Stimulated activated CD4-positive, alpha-beta T cell treated with anti-CD3 and anti-CD28 coated beads, Interleukin-2, amount 100 ng/mL, for 4 hours (primary cell): ENCODE measurements at regions not wholly inside any gene's neighbourhood (a gene's known extent, or its start where the extent isn't known, plus 50 kb on each side); places are given as distances from the start of the nearest gene placed in this dataset.
"Not testable (repeated sequence)": the region's sequence is repeated elsewhere in the genome, so short reads cannot be mapped to it uniquely, and the experiment has no call there.

Source experiments
- DNase-seq: peaks from one replicate; pipeline ENCODE4 v3.0.0-alpha.2; 2020; ENCODE audit warnings: low read depth

DNA sequence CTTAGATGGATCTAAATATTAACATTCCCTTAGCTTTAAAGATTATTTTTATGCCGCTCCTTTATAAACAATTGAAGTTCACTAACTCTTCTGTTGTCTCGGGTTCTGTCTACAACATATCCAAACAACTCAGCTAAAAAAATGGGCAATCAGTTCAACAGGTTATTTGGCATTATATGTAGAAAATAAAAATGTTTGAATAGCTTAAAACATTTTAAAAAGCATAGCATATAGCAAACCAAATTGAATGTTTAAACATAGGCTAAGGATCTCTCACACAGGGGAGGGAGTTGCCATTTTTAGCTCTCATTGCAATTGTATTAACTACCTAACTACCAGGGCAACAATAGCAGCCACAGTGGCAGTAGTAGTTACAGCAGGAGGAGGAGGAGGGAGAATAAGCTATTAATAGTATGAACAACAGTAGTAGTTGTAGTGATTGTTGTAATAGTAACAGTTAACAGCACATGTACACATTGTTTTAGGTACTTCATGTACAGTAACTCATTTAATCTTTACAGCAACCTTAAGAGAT, 404.2 kb downstream of the KCNRG start:
- DNase-seq: no peak

- no peak for DNase-seq
Observed at GRCh38 chr13:50419896-50420295, 404.7 kb downstream of the KCNRG start.

GRCh38 chr13:50420718-50421472, 405.7 kb downstream of the KCNRG start:
- DNase-seq: no peak

DNA sequence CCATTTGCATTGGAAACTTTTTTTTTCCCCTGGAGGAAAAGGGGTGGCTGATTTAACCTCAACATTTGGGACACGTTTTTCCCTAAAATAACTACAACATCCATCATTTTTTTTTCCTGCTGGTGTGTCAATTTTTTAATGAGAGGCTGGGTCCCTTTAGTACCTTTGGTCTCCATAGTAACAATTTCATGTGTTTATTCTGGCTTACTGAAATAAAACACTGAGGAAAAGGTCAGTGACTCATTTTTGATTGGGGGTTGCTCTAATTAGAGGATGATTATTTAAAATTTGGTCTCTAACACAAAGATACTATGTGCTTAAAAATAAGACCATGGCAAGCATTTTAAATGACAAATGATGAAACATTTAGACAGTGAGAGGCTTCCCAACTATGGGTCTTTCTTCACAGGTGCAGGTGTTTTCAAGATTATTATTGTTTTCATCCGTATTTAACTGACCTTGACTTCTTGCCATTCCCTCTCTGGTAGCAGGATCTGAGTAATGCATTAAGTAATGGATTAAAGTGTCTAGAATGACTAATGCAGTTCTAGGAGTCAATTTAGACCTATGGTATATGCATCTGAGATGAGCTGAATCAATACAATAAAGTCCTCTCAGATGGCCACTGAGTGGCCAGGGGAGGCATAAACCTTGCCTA, 406.4 kb downstream of the KCNRG start:
- DNase-seq: no peak

DNA sequence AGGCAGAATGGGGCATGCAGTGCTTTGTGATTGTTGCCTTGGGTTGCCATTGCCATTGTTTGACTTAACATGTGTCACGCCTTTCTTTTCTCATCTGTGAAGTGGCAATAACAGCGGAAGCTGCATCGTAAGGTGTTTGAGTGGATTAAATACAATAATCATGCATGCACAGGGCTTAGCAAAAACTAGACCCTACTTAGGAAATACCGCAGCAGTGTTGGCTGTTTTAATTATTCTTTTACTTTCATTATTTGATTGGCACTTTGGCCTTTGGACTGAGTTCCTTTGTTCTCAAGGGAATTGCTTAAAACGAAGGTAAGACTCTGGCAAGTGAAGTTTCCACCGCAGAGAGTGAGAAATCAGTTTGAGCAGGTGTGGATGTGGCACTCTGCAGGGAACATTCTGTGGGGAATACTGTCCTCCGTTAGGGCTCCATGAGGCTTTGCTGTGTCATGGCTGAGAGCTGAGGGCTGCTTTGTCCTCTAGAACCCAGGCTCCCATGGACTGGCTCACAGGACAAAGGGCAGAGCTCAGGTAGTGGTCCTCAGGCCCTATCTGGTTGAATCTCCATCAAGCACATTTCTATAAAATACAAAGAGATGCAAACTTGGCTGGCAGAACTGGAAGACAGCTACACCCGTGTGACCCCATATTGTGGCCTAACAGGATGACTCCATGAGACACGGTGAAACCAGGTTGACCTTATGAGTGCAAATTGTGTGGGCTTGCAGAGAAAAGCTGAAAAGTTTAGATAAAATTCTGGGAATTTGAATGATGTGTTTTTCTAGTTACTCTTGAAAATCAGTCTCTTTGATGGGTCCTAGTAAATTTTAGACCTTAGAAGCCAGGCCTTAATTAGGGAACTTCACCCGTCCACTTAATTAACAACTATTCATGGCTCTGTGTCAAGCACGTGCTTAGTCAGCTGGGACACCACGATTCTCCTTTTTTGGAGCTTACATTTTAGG, 407.2 kb downstream of the KCNRG start:
- no peak for DNase-seq

DNA sequence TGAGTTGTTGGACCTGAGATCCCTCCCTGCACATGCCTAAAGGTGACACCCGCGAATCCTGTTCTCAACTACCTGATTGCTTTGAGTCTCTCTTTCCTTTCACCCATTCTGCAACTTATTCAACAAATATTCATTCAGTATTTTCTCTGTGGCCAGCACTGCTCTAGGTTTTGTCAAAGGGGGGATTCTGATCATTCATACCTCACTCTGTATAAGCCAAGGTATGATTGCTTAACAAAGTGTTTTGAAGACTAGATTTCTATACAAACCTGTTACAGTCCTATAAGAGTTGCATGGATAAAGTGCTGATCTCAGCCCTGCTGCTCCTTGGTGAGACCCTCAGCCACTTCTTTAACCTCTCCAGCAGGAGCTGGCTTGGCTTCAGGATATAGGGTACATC, 409.7 kb downstream of the KCNRG start:
- DNase-seq: no peak

DNA sequence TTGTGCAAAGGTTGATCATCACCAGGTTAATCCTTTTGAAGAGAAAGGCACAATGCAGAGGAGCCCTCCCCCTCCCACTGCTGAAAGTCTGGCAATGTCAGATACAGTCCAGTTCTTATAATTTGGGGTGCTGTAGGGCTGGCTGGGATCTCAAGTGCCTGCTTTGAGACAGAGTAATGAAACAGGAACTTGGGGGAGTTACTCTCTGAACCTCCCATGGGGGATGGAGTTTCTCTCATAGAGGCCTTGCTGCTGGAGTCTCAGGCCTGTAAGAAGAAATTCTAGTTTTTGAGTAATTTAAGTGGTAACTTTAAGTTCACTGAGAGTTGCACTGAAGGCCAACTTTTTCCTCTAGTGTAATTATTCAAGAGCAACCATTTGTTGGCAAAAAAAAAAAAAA, 410.5 kb downstream of the KCNRG start:
- no peak for DNase-seq

GRCh38 chr13:50426927-50427326, 411.7 kb downstream of the KCNRG start:
- no peak for DNase-seq

GRCh38 chr13:50427511-50427910, 412.3 kb downstream of the KCNRG start:
- DNase-seq: not testable (repeated sequence)

GRCh38 chr13:50428183-50428877, 413.1 kb downstream of the KCNRG start:
- no peak for DNase-seq

- DNase-seq: no peak
Observed at GRCh38 chr13:50435011-50435410, 408.5 kb downstream of the DLEU7 start.

DNA sequence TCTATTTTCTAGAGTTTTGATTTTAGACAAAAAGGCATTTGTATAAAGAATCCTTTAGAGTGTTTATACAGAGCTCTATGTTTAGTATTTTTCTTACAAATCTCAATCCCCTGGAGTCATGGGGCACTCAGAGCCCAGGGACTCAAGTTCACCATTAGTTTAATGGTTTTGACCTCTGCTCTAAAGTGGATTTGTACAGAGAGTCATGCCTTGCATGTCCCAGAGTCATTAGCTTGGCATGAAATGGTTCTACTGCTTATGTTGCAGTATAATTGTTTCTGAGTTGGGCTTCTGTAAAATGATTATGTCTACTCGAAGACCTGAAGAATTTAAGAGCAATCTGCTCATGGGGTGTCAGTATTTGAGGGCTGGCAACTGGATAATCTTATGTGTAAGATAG, 406.2 kb downstream of the DLEU7 start:
- DNase-seq: no peak

DNA sequence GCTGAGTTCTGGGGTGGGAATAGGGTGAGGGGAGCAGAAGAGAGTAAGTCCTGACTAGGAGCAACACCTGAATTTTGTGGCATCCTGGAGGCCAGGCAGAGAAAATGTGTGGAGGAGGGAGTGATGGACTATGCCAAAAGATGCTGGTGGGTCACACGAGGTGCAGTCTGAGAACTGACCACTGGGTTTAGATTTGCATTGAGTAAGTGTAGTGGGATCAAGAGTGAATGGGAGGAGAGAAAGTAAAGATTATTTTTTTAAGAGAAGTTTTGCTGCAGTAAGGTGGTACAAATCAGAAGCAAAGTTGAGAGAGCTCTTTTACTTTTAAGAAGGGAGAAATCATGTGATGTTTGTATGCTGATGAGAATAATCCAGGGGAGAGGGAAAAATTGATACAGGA, 405.1 kb downstream of the DLEU7 start:
- DNase-seq: no peak

GRCh38 chr13:50441130-50441529, 402.4 kb downstream of the DLEU7 start:
- no peak for DNase-seq

DNA sequence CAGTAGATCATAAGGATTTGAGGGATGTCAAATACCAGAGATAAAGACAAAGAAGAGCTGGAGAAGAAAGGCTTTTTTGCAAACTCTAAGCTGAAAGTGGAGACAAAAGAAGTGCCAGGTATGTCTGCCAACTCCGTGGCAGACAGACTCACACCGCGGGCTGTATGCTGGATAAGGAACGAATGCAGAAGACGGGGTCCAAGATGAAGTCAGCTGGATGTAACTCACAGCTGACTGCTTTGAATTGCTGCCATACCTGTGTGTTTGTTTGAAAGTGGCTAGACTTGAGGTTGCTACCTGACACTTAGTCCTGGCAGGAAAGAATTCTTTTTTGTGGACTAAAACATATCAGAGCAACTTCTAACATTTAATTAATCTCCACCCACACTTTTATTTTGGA, 398.8 kb downstream of the DLEU7 start:
- DNase-seq: no peak

DNA sequence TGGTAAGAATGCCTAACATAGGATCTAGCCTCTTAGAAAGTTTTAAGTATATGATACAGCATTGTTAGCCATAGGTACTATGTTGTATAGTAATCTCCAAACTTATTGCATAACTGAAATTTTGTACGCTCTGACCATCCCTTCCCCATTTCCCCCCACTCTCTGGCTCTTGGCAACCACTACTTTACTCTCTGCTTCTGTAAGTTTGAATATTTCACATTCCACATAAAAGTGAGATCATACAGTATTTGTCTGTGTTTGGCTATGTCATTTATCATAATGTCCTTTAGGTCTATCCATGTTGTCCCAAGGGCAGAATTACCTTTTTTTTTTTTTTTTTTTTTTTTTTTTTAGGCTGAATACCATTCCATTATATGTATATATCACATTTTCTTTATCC, 396.9 kb downstream of the DLEU7 start:
- no peak for DNase-seq

DNA sequence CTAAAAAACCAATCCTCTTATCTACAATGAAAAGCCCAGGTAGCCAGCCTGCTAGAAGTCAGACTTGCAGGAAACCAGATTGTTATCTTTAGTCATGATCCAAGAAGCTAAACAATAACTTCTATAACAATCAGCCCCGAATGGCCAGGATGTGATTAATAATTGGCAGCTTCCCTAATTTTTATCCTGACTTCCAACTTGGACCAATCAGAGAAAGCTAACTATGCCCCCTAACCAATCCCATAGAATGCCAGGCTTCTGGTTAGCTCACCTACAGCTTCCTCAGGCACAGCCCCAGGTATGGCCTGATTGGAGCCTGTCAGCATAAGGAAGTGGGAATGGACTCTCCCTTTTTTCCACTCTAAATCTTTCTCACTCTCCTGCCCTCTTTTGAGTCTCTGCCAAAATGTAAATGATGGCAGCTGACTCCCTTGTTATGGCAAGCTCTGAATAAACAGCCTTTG, 394.9 kb downstream of the DLEU7 start:
- no peak for DNase-seq

DNA sequence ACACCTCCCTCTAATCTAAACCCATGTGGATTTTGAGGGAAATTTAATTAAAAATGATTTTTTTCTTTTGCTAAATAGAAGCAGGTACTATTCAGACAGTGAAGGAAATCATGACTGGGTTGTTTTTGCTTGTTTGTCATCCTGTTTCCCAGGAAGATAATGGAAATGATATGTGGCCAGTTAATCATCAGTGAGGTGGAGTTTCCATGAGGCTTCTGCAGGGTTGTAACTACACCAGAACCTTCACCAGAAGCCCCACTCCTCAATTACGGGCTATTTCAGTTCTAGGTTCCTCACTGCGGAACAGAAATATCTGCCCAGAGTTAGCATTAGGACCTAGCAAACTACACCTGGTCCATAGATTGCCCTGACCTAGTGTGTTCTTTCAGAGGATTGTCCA, 394.0 kb downstream of the DLEU7 start:
- DNase-seq: no peak

GRCh38 chr13:50450279-50450678, 393.2 kb downstream of the DLEU7 start:
- DNase-seq: no peak

DNA sequence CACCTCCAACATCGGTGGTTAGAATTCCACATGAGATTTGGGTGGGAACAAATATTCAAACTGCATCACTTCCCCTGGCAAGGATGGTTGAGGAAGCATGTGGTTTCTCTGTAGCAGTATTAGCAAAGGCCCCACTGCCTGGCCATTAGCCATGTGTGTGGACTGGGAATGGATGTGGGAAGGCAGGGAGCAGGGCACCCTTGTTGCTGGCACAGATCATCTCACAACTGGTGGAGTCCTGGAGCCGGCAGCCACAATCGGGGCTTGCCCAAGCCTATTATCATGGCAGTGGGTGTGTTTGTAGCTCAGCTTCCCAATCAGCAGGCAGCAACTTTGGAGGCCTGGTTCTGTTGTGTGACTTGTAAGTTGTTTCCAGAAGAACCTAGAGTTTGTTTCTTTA, 391.9 kb downstream of the DLEU7 start:
- DNase-seq: no peak

- no peak for DNase-seq
Observed at GRCh38 chr13:50452028-50452427, 391.5 kb downstream of the DLEU7 start.

- DNase-seq: no peak
Observed at GRCh38 chr13:50452756-50453155, 390.7 kb downstream of the DLEU7 start.
